EH (cell line): ENCODE measurements at regions not wholly inside any gene's neighbourhood (a gene's known extent, or its start where the extent isn't known, plus 50 kb on each side); places are given as distances from the start of the nearest gene placed in this dataset.
A peak's percentile ranks its signal among the peaks of the same experiment; 100 is the strongest.

Source experiments
- DNase-seq: peaks from one replicate; pipeline ENCODE4 v3.0.0-alpha.2; 2015; ENCODE audit warnings: low read depth

DNA sequence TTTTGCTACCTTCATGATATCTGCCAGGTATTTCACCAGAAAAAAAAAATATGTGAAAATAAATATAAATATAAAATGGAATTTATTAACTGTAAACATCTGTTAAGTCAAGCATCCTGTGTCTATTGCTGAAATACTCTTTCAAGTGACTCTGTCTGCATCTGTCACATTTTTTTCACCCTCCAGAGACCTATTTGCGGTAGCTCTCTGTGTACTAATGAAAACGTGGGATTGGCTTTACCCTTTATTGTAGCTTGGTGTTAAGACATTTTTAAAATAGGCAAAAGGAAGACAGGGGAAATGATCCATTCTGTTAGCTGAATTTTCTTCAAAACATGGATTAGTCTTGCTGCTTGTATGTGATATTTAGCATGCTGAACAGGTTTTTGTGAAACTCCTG is 536.0 kb upstream of the WWC1 start:
- no peak for DNase-seq

DNA sequence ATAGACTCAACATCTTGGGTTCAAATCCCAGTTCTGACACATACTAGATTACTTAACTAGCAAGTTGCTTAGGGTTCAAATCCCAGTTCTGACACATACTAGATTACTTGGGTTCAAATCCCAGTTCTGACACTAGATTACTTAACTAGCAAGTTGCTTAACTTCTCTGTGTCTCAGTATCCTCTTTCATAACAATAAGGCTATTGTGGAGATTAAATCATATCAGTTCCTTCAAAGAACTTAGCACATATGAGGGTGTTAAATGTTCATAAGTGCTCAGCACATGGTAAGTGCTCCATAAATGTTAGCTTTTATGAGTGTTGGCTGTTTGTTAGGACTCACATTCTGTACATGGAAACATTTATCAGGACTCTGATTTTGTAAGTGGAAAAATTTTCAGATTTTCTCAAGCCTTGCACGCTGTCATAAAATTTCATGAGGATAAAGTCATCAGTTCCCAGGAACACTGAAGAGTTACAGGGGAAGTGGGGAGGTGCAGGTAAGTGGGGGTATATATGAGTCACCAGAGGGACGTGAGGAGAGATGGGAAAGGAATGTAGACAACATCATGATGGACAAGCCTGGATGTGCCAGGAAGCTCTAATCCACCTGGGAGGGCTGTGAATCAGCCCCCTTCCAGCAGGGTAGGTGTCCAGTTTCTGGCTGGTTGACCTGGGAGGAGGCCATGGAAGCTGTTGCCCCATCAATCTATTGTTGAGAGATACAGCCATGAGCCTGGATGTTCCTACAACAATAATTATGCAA is 532.2 kb upstream of the WWC1 start:
- peak; percentile 81 for DNase-seq

DNA sequence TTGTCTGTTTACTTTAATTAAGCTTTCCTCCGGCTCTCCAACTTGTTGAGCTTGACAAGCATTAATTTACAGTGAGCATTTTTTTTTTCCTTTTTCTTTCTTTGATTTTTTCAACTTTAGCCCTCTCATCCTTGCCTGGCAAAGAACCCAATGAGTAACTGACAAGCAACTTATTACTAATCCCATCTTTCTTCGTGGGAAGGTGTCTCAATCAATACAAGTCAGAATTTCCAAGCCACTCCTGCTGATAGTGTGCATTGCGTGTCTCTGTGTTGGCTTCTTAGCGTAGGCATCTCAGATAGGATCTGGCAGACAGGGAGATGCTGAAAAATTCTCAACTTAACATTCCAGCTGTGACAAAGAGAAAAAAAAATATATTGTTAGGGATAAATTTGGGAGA is 527.7 kb upstream of the WWC1 start:
- DNase-seq = peak; percentile 76

DNA sequence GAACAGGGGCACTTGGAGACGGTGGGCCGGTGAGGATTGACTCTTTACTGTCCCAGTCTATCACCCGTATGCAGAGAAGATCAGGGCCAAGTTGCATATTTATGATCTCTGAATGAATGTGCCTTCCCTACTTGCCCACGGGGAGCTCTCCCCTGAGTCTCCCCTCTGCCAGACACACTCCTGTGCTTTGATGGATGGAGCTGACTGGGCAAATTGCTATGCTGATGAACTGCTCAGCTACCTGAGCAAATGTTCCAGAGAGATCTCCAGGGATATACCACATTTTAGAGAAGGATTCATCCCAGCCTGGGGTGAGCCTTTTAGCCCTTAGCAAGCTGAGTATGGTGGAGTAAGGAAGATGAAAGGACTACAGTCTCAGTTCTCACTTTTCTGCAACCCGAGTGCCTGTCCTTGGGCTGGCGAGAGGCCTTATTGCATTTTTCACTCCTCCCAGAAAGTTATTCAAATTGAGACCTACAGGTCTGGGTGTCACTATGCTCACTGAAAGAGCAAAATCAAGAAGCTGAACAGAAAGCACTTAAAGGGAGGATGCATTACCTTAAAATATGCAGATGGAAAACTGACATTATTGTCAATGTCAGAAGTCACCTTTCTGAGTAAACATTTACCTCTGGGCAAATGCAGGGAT is 526.7 kb upstream of the WWC1 start:
- DNase-seq = no peak

DNA sequence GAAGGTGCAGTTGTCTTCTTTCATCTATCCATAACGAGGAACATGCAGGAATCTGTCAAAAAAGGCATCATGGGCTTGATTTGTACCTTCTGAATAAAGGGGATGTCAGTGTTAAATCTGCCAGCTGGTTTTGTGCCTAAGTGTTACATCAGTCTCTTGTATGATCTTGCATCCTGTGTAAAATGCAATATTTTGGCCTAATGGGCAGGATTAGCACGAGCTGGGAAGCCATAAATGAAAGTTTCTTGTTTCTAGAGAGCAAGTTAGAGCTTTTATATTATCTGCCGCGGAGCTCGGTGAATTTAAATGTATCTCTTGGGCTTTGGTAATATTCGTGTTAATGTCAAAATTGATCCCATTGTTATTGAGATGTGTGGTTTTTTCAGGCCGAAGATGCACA is 526.1 kb upstream of the WWC1 start:
- no peak for DNase-seq

DNA sequence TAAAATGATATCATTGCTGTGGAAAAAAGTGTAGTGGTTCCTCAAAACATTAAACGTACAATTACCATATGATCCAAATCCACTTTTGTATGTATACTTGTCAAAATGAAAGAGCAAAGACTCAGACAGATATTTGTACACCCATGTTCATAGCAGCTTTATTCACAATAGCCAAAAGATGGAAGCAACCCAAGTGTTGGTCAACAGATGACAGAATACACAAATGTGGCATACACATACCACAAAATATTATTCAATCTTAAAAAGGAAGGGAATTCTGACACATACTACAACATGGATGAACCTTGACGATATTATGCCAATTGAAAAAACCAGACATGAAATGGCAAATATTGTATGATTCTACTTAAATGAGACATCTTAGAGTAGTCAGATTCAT is 524.5 kb upstream of the WWC1 start:
- DNase-seq = no peak

DNA sequence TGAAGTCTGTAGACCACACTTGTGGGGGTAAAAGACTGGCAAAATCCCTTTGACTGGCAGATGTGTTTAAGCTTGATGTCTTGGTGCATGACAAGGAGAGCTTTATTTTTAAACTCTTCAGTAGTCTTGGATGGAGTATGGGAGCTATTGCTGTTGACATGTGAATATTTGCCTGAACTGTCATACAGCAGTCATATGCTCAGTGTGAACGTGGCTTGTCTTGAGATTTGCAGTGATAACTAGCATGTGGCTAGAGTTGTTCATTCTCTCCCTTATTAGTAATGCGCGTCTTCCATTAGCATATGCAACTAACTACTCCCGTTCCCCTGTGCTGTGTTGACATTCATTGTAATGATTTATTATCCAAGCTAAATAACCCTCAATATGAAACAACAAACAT is 523.6 kb upstream of the WWC1 start:
- DNase-seq = peak; percentile 77

DNA sequence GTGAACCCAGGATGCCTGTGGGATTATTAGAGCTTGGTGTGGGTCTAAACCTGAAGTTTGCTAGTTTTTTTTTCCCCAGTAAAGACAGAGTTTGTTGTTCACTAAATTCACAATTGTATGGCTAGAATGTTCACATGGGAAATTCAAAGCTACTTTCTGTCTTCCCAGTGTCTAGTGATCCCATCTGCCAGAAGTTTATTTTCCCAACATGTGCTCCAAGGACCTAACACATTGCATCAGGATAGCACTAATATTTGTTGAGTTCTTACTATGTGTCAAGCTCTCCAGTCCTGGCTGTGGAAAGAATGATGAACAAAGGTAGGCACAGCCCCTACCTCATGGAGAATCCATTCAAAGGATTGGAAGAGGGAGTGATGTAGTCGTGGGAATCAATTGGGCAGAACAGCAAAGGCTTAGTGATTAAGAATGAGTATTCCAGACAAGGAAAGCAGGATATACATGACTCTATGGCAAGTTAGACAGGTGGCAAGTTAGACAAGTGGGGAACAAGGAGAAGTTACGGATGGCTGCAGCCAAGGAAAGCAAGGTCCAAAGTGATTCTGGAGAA is 521.5 kb upstream of the WWC1 start:
- no peak for DNase-seq

DNA sequence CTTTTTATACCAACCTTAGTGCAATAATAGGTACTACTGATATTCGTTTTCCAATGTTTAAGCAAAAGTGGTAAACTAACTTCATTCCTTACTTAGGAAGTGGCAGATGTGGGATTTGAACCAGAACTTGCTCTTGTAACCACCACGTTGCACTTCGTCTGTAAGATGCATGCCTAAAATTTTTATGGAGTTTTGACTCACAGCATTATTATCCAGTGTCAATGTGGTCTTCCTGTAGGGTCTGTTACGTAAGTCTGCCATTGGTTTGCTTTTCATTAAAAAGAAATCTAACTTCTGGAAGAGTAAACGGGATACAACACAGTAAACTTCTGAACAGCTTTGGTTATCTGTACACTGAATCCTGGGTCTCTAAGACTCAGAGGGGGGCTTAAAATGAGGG is 521.0 kb upstream of the WWC1 start:
- peak; percentile 93 for DNase-seq

DNA sequence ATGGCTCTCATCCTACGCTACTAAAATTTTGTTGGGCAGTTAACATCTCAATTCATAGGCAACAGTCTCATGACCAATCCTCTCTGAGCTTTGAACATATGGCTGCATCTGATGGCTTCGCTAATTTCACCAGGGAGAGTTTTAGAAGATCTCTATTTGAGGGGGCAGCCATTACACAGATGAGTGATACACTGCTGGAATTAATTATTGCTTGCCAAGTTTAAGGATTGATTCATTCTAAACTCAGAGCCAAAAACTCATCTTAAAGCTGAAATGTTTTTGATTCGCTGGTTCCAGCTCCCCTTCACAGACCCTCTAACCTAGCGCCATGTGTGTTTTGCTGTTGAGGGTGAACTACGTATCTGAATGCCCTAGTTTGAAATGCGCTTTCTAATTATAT is 519.9 kb upstream of the WWC1 start:
- no peak for DNase-seq

DNA sequence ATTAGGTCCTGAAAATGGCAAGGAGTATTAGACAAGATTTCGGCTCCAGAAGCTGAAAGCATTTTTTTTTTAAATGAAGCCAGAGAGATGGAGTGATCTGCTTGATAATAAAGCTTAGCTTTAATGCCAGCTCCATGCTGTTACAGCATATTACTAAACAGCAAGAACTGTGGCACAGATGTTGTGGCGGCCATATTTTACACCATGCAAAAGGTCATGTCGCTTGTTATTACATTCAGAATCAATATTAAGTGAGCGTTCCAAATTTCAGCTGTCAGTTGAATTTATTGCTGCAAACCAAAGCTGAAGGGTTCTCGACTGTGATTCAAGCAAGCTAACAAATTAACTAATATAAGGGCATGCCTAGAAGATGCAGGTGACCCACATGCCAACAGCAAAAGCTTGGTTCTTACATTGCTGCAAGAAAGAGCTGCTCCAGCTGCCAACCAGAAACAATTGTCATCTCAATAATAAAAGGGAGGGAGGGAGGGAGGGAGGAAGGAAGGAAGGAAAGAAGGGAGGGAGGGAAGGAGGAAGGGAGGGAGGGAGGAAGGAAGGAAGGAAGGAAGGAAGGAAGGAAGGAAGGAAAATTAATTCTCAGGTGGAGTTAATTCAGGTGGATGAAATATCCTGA is 517.7 kb upstream of the WWC1 start:
- no peak for DNase-seq

DNA sequence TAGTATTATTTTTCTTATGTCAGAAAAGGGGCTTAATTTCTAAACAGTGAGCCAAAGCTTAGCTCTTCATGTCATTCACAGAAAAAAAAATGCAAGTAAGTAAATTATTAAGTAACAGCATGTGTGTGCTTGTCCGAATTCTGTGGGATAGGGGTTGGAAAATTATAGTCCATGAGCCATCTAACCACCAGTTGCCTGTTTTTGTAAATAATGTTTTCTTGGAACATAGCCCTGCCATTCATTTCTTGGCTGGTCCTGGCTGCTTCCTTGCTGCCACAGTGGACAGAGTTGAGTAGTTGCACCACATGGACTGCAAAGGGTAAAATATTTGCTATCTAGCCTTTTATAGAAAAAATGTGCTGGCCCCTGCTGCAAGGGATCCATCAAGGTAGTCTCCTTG is 513.7 kb upstream of the WWC1 start:
- DNase-seq = peak; percentile 56

DNA sequence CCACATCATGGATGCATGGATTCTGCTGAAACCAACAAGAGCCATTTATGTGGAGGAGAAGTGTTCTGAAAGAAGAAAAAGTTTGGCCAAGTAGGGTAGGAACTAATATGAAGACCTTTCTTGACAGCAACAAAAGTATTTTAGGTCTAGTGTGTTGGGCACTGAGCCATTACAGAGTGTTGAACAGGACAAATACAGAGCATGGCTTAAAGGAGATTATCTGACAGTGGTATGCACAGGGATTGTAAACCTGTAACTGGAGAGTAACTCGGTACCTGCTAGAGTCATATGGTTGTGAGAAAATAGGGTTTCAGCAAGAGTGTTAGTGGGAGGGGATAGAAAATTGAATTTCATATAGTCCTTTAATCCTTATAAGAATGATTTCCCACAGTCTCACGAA is 513.2 kb upstream of the WWC1 start:
- DNase-seq = no peak

DNA sequence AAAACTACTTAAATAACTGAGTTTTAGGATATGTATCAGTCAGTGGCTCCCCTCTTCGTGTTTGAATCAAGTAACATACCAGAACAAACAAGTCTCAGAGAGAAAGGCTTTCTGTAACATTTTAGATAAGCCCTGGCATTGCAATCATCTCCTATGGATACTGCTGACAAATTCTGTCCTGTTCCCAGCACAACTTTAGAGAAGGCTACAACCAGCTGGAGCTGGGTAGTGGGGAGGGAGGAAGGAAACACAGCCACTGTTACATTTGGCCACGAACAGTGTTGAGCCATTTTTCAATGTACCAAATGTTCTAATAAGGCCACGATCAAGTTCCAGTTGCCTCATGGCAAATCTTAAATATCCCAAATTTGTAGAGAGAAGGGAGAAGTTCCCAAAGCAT is 511.8 kb upstream of the WWC1 start:
- DNase-seq = no peak

DNA sequence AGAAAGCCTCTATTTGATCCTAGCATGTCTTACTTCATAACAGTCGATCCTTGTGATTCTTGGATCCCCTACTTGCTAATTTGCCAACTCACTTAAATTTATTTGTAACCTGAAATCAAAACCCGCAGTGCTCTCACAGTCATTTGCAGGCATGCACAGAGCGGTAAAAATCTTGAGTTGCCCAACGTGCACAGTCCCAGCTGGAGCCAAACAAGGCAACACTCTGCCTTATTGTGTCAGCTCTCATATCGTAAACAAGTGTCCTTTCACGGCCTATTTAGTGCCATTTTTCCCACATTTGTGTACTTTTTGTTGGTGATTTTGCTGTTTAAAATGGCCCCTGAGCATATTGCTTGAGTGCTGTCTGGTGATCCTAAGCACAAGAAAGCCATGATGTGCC is 511.3 kb upstream of the WWC1 start:
- DNase-seq = no peak

DNA sequence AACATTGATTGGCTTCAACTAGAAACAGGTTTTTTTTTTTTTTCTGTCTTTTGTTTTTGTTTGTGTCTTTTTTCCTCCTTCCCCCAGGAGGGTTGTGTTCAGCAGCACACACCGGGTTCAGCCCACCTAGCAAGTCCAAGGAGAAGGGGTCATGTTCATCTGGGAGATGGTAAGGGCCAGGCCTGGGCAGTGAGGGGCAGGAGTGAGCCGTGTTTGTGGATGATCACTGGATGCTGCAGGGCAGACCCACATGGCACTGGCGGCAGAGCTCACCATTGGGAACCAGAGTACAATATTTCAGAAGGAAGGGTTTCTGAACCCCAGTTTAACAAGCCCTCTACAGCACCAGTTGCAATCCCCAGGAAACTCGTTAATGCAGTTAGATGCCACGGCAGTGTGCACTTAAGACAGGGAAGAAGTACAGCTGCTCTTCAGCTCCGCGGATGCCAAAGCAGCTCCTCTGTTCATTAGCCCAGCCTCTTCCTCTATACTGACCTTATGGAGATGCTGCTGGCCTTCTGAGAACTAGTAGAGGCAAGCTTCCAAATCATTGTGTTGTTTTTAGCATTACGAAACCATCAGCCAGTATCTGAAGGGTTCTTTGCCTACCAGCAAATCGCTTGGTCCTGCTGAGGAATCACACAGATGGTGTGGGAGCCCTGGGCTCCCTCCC is 508.2 kb upstream of the WWC1 start:
- no peak for DNase-seq

DNA sequence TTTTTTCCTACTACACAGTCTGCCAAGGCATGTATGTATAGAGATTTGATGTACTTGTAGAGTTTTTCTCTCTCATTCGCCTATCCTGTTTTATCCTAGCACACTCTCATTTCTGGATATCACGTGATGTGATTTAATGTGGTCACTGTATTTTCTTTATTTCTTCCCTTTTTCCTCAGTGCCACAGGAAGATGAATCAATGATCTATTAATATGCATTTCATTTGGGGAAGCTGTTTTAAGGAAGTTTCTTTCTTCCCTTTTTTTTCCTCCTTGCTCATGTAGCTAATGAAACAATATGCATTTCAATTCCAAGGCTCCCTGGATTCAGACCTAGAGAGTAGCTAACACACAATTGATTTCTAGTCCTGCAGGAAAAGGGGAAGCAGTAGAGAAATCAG is 506.3 kb upstream of the WWC1 start:
- no peak for DNase-seq

DNA sequence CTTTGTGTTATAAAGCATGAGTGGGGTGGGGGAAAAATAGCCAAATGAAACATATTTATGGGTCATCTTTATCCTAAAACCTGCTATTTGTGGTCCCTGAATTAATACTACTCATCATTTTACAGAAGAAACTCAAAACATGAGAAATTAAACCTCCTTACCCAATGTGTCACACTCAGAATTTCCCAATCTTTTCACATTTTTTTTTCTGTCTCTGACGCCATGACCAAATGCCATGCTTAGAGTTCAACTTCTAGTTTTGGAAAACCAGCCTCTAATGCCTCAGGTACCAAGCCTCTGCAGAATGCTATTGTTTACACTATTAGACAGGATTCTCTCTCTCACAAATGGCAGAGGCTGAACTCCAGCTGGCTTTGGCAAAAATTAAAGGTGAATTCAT is 505.5 kb upstream of the WWC1 start:
- no peak for DNase-seq

DNA sequence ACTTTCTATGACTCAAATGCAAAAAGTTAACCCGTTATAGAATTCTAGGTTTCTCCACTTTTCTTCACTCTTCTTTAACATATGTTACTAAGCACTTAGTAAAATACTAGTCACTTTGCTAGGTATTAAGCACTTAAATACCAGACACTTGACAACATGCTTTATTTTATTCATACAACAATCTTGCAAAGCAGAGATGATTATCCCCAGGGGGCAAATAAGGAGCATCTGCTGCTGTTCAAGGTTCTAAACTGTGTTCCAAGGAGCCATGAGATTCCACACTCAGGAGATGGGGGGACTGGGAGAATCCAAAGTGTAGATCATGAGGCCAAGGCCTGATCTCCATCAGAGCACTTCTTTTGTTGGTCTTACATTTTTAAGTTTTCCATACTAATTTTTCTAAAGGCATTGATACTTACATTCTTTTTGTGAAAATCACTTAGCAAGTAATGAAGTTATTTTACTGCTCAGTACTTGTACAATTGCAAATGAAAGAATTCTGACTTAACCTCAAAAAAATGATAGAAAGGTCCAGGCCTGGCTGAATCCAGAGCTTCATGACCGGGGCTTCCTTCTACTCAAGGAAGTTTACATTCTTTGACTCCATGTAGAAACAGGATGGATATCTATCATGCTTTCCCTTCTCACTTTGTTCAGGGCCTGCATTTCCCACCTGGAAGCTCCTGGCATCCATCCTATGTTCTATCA is 504.4 kb upstream of the WWC1 start:
- peak; percentile 70 for DNase-seq

DNA sequence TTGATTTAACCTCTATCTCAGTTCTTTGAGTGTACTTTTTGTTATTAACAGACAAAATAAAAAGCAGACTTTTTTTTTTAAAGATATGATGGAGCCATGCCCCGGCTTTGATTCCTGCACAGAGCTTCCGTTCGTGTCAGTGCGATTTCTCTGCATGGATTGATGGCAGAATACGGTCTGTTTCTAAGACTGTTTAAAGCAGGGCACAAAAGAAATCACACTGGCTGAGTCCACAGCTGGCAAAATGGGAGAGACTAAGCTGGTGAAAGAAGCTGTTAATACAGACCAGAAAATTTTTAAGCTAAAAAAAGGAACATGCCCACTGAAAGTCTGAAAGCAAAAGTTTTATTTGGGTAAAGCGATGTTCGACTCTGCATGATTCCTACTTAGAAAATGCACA is 501.4 kb upstream of the WWC1 start:
- DNase-seq = no peak

DNA sequence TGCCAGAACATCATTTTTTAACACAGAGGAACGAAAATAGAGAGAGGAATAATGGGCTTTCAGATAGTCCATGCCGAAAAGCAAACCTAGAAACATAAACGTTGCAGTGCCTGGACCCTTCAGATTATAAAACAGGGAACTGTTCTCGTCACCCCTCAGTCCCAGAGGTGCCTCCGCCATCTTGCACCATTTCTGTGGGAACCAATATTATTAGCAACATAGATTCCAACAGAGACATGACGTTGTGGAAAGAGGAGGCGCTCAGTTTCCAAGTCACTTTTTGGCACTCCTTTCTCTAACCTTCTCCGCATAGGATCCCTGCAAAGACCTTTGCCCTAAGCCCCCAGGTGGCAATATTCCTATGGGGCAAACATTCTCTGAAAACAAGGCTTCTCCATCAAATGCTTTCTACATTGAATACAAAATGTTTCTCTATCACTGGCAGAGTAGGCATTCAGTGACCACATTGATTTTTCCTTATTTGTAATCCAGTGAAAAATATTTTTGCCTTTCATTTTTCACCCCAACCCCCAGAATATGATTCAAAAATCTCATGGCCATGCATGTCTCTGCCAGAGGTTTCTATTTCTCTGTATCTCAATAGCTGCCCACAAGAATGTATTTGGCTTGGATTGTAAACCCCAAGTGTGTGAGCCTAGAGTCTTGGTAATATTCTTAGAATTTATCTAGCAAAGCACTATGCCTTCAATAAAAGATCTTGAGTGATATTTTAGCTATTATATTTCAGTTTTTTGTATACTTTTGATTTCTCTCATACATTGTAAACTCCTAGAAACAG is 500.8 kb upstream of the WWC1 start:
- peak; percentile 31 for DNase-seq
